H1 (cell line): ENCODE measurements at regions not wholly inside any gene's neighbourhood (a gene's known extent, or its start where the extent isn't known, plus 50 kb on each side); places are given as distances from the start of the nearest gene placed in this dataset.

Experiments
- CTCF ChIA-PET: fragments of 300-600 bp; sonication (Branson Sonifier 250); formaldehyde crosslinking; loops from one replicate; lab custom pipeline; 2021; ENCODE audit not compliant: partially characterized antibody; lab: Charles Lee
- POLR2A ChIA-PET: fragments of 300-600 bp; sonication (Branson Sonifier 250); formaldehyde crosslinking; loops from one replicate; lab custom pipeline; 2021; ENCODE audit warnings: inconsistent platforms; ENCODE audit not compliant: partially characterized antibody; lab: Charles Lee
- DNase-seq, 2 experiments: peaks; one replicate each; pipeline versions ENCODE4 v3.0.0 to v3.0.0-alpha.2; 2010 to 2022; ENCODE audit warnings: low spot score in 2 of 2, low read depth in 1 of 2, mixed read lengths in 1 of 2
- FAIRE-seq: peaks from 2 replicates; lab custom pipeline; 2011; peaks lifted over from hg19 to GRCh38; lab: Jason Lieb, UNC
- H2AFZ ChIP-seq: 2 replicates; pipeline ENCODE4 v1.8.1; 2012; ENCODE audit warnings: low read length, inconsistent platforms
- H2AK5ac ChIP-seq: 2 replicates; pipeline ENCODE4 v1.6.1; 2013; ENCODE audit warnings: low read depth, low read length
- H2BK120ac ChIP-seq: replicated peaks from 2 replicates; pipeline ENCODE3; 2013; ENCODE audit warnings: low read depth, low read length, inconsistent platforms
- H2BK12ac ChIP-seq: 2 replicates; pipeline ENCODE4 v1.6.1; 2013; ENCODE audit warnings: low read depth, low read length
- H2BK15ac ChIP-seq: 2 replicates; pipeline ENCODE4 v1.6.1; 2013; ENCODE audit warnings: low read length
- H2BK20ac ChIP-seq: 2 replicates; pipeline ENCODE4 v1.6.1; 2013; ENCODE audit warnings: low read length
- H2BK5ac ChIP-seq: 2 replicates; pipeline ENCODE4 v1.6.1; 2013; ENCODE audit warnings: low read depth, low read length
- H3K14ac ChIP-seq: 2 replicates; pipeline ENCODE4 v1.6.1; 2013; ENCODE audit warnings: inconsistent platforms; ENCODE audit not compliant: insufficient read length
- H3K18ac ChIP-seq: 2 replicates; pipeline ENCODE4 v1.6.1; 2013; ENCODE audit warnings: low read length; ENCODE audit errors: extremely low read depth
- H3K23ac ChIP-seq: 2 replicates; pipeline ENCODE4 v1.6.1; 2013; ENCODE audit warnings: inconsistent platforms; ENCODE audit not compliant: insufficient read length
- H3K23me2 ChIP-seq: 2 replicates; pipeline ENCODE4 v1.6.1; 2013; ENCODE audit warnings: low read depth, low read length
- H3K27ac ChIP-seq: 2 replicates; pipeline ENCODE4 v1.6.1; 2011; ENCODE audit warnings: low read depth, low read length, inconsistent platforms
- H3K27me3 ChIP-seq, 4 experiments: replicated peaks in 1 of 4; 1 replicate in 1 of 4; 2 replicates in 3 of 4; pipeline versions ENCODE4 v1.6.1 to v1.8.1; 2011 to 2013; ENCODE audit warnings: low read length in 3 of 4, mild to moderate bottlenecking in 3 of 4, inconsistent platforms in 2 of 4, mixed read lengths in 2 of 4, moderate library complexity in 1 of 4; ENCODE audit not compliant: control insufficient read depth in 3 of 4, insufficient read depth in 3 of 4; ENCODE audit errors: extremely low read depth in 1 of 4
- H3K36me3 ChIP-seq, 4 experiments: 2 replicates each; pipeline versions ENCODE4 v1.6.1 to v1.8.1; 2011 to 2013; ENCODE audit warnings: mild to moderate bottlenecking in 4 of 4, low read length in 3 of 4, moderate library complexity in 2 of 4, control low read depth in 1 of 4, inconsistent platforms in 1 of 4; ENCODE audit not compliant: insufficient read depth in 4 of 4, control insufficient read depth in 2 of 4
- H3K4ac ChIP-seq: replicated peaks from 2 replicates; pipeline ENCODE3; 2013; ENCODE audit warnings: low read length, low read depth, mixed read lengths, inconsistent platforms; ENCODE audit not compliant: insufficient read length
- H3K4me1 ChIP-seq, 4 experiments: replicated peaks in 1 of 4; 1 replicate in 1 of 4; 2 replicates in 3 of 4; pipeline versions ENCODE4 v1.6.1 to v1.8.1; 2011 to 2013; ENCODE audit warnings: low read length in 3 of 4, inconsistent platforms in 2 of 4, mixed read lengths in 1 of 4; ENCODE audit not compliant: insufficient read depth in 4 of 4, control insufficient read depth in 3 of 4
- H3K4me2 ChIP-seq, 2 experiments: 2 replicates each; pipeline versions ENCODE4 v1.6.1 to v1.8.1; 2011 to 2013; ENCODE audit warnings: low read depth in 2 of 2, low read length in 2 of 2, control low read depth in 1 of 2, inconsistent platforms in 1 of 2, mild to moderate bottlenecking in 1 of 2; ENCODE audit not compliant: insufficient read depth in 1 of 2
- H3K4me3 ChIP-seq, 4 experiments: fragments of 200-600, 300-600 bp in 1 of 4; sonication (generic), shearing (Covaris generic), sonication (Bioruptor Twin) in 1 of 4; 2 replicates each; pipeline versions ENCODE4 v1.5.1 to v1.8.1; 2011 to 2016; ENCODE audit warnings: low read length in 4 of 4, low read depth in 3 of 4, control low read depth in 2 of 4, inconsistent platforms in 2 of 4, mild to moderate bottlenecking in 2 of 4, mixed read lengths in 1 of 4, moderate library complexity in 1 of 4; ENCODE audit not compliant: insufficient read depth in 2 of 4; ENCODE audit errors: extremely low read depth in 1 of 4
- H3K56ac ChIP-seq: replicated peaks from 2 replicates; pipeline ENCODE3; 2013; ENCODE audit warnings: low read depth, mild to moderate bottlenecking, mixed read lengths, low read length, inconsistent platforms; ENCODE audit not compliant: insufficient read length
- H3K79me1 ChIP-seq: 2 replicates; pipeline ENCODE4 v1.6.1; 2013; ENCODE audit warnings: low read depth, low read length, control low read depth
- H3K79me2 ChIP-seq, 2 experiments: 2 replicates each; pipeline versions ENCODE4 v1.6.1 to v1.8.1; 2012 to 2013; ENCODE audit warnings: low read length in 2 of 2, mild to moderate bottlenecking in 2 of 2, inconsistent platforms in 1 of 2; ENCODE audit not compliant: insufficient read depth in 2 of 2, control insufficient read depth in 1 of 2
- H3K9ac ChIP-seq, 4 experiments: replicated peaks in 1 of 4; 1 replicate in 1 of 4; 2 replicates in 3 of 4; pipeline versions ENCODE4 v1.6.1 to v1.8.1; 2011 to 2013; ENCODE audit warnings: low read depth in 3 of 4, low read length in 3 of 4, control low read depth in 2 of 4, mild to moderate bottlenecking in 2 of 4, moderate library complexity in 2 of 4, inconsistent platforms in 1 of 4; ENCODE audit errors: extremely low read depth in 1 of 4
- H3K9me3 ChIP-seq, 2 experiments: 2 replicates each; pipeline versions ENCODE4 v1.6.1 to v1.8.1; 2012 to 2013; ENCODE audit warnings: mild to moderate bottlenecking in 2 of 2, moderate library complexity in 2 of 2, control low read depth in 1 of 2, inconsistent platforms in 1 of 2, low read depth in 1 of 2, low read length in 1 of 2, mixed read lengths in 1 of 2; ENCODE audit not compliant: insufficient read depth in 2 of 2
- H4K20me1 ChIP-seq, 2 experiments: replicated peaks in 1 of 2; 2 replicates each; pipeline versions ENCODE3 to v1.8.1; 2011 to 2013; ENCODE audit warnings: inconsistent platforms in 2 of 2, low read length in 2 of 2, mild to moderate bottlenecking in 1 of 2; ENCODE audit not compliant: insufficient read depth in 2 of 2, control insufficient read depth in 1 of 2
- H4K5ac ChIP-seq: 2 replicates; pipeline ENCODE4 v1.6.1; 2013; ENCODE audit warnings: low read length, low read depth, mixed read lengths, inconsistent platforms; ENCODE audit not compliant: insufficient read length
- H4K8ac ChIP-seq: 2 replicates; pipeline ENCODE4 v1.8.0; 2013; ENCODE audit warnings: mild to moderate bottlenecking, moderate library complexity, low read length, inconsistent platforms; ENCODE audit not compliant: insufficient read depth; ENCODE audit errors: extremely low read depth
- H4K91ac ChIP-seq: replicated peaks from 2 replicates; pipeline ENCODE3; 2013; ENCODE audit warnings: low read length, mixed read lengths, inconsistent platforms; ENCODE audit not compliant: insufficient read length
- ATF3 ChIP-seq: IDR thresholded peaks from 2 replicates; pipeline ENCODE4 v1.6.1; 2011; ENCODE audit warnings: low read depth, mild to moderate bottlenecking, low read length; ENCODE audit not compliant: insufficient read depth
- BRCA1 ChIP-seq: IDR thresholded peaks from 2 replicates; pipeline ENCODE4 v1.6.1; 2012; ENCODE audit warnings: low read depth, low read length, improper control_type of control experiment
- CBX8 ChIP-seq: fragments of 300-800, 300-1000 bp; sonication (generic); IDR thresholded peaks from 2 replicates; pipeline ENCODE4 v1.7.1; 2016; ENCODE audit warnings: low read depth, low read length, borderline replicate concordance
- CTCF ChIP-seq, 3 experiments: IDR thresholded peaks; 1 replicate in 2 of 3; 2 replicates in 1 of 3; pipeline versions ENCODE4 v1.5.1 to v1.6.1; 2011; ENCODE audit warnings: low read length in 3 of 3, mild to moderate bottlenecking in 3 of 3, inconsistent platforms in 2 of 3, low read depth in 1 of 3, moderate library complexity in 1 of 3; ENCODE audit not compliant: insufficient read depth in 1 of 3; ENCODE audit errors: control extremely low read depth in 1 of 3
- EGR1 ChIP-seq: IDR thresholded peaks from 2 replicates; pipeline ENCODE4 v1.6.1; 2011; ENCODE audit warnings: low read depth, low read length, borderline replicate concordance
- EZH2 ChIP-seq: fragments of 200-600 bp; sonication (generic); IDR thresholded peaks from 2 replicates; pipeline ENCODE4 v1.7.1; 2012; ENCODE audit warnings: low read depth, mild to moderate bottlenecking, moderate library complexity, low read length, inconsistent platforms; ENCODE audit not compliant: severe bottlenecking
- POLR2AphosphoS5 ChIP-seq: IDR thresholded peaks from 2 replicates; pipeline ENCODE4 v1.6.1; 2011; ENCODE audit warnings: low read depth, low read length
- RFX5 ChIP-seq: IDR thresholded peaks from 2 replicates; pipeline ENCODE4 v1.6.1; 2011; ENCODE audit warnings: low read depth, low read length, improper control_type of control experiment, borderline replicate concordance
- SIRT6 ChIP-seq: IDR thresholded peaks from one replicate; pipeline ENCODE4 v1.7.1; 2012; ENCODE audit warnings: low read length, inconsistent platforms
- SUZ12 ChIP-seq: fragments of 200-600 bp; sonication (generic); IDR thresholded peaks from 2 replicates; pipeline ENCODE4 v1.6.1; 2012; ENCODE audit warnings: mild to moderate bottlenecking, inconsistent platforms, low read length, moderate library complexity, mixed read lengths
- TAF7 ChIP-seq: optimal IDR thresholded peaks from 2 replicates; pipeline ENCODE3; 2011; ENCODE audit warnings: low read depth, mild to moderate bottlenecking, inconsistent platforms, low read length, moderate library complexity, borderline replicate concordance
- TBP ChIP-seq: IDR thresholded peaks from 2 replicates; pipeline ENCODE4 v1.6.1; 2011; ENCODE audit warnings: low read depth, low read length, improper control_type of control experiment
- WGBS, 2 experiments: shearing (Covaris generic) in 1 of 2; methylation state at CpG; one replicate each; pipeline versions ENCODE4 v1.1.6 to v1.1.7; 2013 to 2015; ENCODE audit warnings: low lambda C conversion rate in 2 of 2, mixed read lengths in 2 of 2, inconsistent platforms in 1 of 2, low coverage in 1 of 2, missing lambda C conversion rate in 1 of 2; ENCODE audit not compliant: insufficient replicate concordance in 2 of 2, insufficient coverage in 1 of 2, insufficient read length in 1 of 2; ENCODE audit errors: extremely low coverage in 1 of 2, missing lambda C conversion rate in 1 of 2; 5-methylcytosine and 5-hydroxymethylcytosine counted together

- Histone ChIP-seq H3K4me3 (no peak overlapping the region), H3K4ac (no peak overlapping the region), H3K4me2 (no peak overlapping the region), H4K20me1 (no peaks in the 10 kb centered on the region), H2BK120ac (no peak overlapping the region), H3K14ac (no peak overlapping the region), H2BK15ac (no peak overlapping the region), H2BK12ac (no peak overlapping the region), H3K23me2 (no peaks in the 10 kb centered on the region), H4K8ac (no peak overlapping the region), H3K27me3 (no peaks in the 10 kb centered on the region), H4K5ac (no peak overlapping the region), H3K56ac (no peak overlapping the region), H3K4me1 (no peaks in the 10 kb centered on the region), H3K23ac (peak overlapping the region; percentile 70), H3K36me3 (no peaks in the 10 kb centered on the region), H2BK5ac (no peak overlapping the region), H2AFZ (no peak overlapping the region), H2BK20ac (no peak overlapping the region), H3K18ac (no peak overlapping the region), H3K9ac (no peak overlapping the region), H3K79me2 (no peaks in the 10 kb centered on the region), H3K27ac (no peak overlapping the region), H3K79me1 (no peaks in the 10 kb centered on the region), H3K9me3 (no peaks in the 10 kb centered on the region), H2AK5ac (no peak overlapping the region), H4K91ac (no peak overlapping the region)
- CTCF ChIA-PET: interaction anchor here (0.7 to 3.0 kb wide), 2 partner anchors 70 to 313 kb away, joined by 3 to 7 read pairs; no protein-coding TSS in a partner anchor
- DNase-seq (no peak), FAIRE-seq (no peak)
- POLR2A ChIA-PET: no interaction called here
- WGBS, 2 experiments: 100% methylated on average over 1 of the region's 1 CpG; no CpG with 5 or more reads in 1 of the 2 experiments
- TF ChIP-seq RFX5 (no peak), SUZ12 (no peak), CBX8 (no peak), TAF7 (no peak), BRCA1 (no peak), ATF3 (no peak), CTCF (IDR thresholded peaks at IDR 0.05; ENCODE audit: control extremely low read depth in 1 of 3, insufficient read depth in 1 of 3, low read depth in 1 of 3, low read length in 3 of 3) (no peak), TBP (no peak), SIRT6 (no peak), EGR1 (no peak), EZH2 (no peak), POLR2AphosphoS5 (no peak)
Observed at GRCh38 chr18:45142868-45143267, 462.2 kb downstream of the SETBP1 start.
